ENCODE measurements at regions not wholly inside any gene's neighbourhood (a gene's known extent, or its start where the extent isn't known, plus 50 kb on each side); places are given as distances from the start of the nearest gene placed in this dataset.

GRCh38 chr7:21367081-21367480 lies 60.8 kb upstream of the SP4 start:
- no peak for ATAC-seq
- Mint-ChIP-seq H3K27me3 (no peaks in the 10 kb centered on the region), H3K27ac (no peak overlapping the region), H3K9me3 (peaks cover 3% of the 10 kb centered on the region), H3K4me1 (peaks cover 7% of the 10 kb centered on the region), H3K36me3 (peaks cover 6% of the 10 kb centered on the region), H3K4me3 (no peak overlapping the region)

DNA sequence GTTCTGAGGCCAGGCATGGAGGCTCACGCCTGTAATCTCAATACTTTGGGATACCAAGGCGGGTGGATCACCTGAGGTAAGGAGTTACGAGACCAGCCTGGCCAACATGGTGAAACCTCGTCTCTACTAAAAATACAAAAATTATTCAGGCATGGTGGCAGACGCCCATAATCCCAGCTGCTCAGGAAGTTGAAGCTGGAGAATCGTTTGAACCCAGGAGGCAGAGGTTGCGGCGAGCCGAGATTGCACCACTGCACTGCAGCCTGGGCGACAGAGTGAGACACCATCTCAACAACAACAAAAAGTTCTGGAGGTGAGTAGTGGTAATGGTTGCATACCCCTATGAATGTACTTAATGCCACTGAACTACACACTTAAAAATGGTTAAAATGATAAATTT lies 60.3 kb upstream of the SP4 start:
- H3K4me3 Mint-ChIP-seq: no peak overlapping the region
- H3K27ac Mint-ChIP-seq: no peak overlapping the region
- H3K36me3 Mint-ChIP-seq: peaks cover 6% of the 10 kb centered on the region
- peaks cover 3% of the 10 kb centered on the region for H3K9me3 Mint-ChIP-seq
- H3K27me3 Mint-ChIP-seq: no peaks in the 10 kb centered on the region
- H3K4me1 Mint-ChIP-seq: peaks cover 7% of the 10 kb centered on the region
- no peak for ATAC-seq

DNA sequence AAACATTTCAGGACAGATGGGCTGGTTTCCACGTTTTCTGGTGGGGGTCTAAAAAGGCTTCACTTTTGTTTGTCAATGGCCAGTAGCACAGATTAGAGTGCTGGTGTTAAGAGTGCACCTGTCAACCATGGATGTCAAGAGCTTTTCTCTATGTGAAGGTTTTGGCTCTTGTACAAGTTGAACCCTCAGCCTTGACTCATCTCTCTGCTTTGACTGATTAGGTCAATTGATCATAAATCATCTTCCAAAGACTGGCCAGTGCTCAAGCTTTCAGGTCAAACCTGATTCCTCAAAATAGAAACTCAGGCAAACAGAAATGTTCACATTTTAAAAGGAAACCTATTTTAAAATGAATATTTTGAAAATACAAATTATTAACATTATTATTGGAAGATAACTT lies 59.6 kb upstream of the SP4 start:
- Mint-ChIP-seq H3K4me3 (no peak overlapping the region), H3K9me3 (peaks cover 6% of the 10 kb centered on the region), H3K4me1 (peaks cover 7% of the 10 kb centered on the region), H3K27me3 (no peaks in the 10 kb centered on the region), H3K27ac (no peak overlapping the region), H3K36me3 (peaks cover 6% of the 10 kb centered on the region)
- ATAC-seq: no peak

DNA sequence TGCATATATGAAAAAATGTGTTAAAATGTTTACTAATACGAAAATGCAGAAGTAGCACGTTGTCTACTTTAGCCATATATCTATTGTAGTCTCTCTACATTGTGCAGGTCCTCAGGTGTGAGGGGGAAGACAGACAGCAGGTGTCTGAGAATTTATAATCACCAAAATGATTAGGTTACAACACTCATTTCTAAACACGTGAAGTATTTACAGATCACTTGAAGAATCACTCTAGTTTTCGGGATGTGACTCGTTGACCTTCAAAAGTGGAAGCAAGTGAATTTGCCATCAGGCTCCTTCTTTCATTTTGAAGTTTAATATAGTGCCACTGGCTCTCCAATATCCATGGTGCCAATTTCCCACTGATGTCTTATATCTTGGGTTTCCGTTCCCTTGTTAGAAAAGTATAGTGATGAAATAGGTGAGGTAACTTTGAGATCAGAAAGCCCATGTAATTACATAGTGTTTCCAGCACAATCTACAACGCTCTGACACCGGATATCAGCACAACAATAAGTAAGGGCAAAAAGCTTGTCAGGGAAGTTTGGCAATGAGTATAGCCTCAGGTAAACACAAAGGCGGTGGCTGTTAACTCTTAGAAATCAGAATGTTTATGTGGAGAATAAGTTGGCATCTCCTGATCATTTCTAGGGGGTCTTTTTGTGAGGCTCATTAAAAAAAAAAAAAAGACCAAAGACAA lies 57.5 kb upstream of the SP4 start:
- Mint-ChIP-seq H3K36me3 (peaks cover 6% of the 10 kb centered on the region), H3K4me1 (peaks cover 7% of the 10 kb centered on the region), H3K27ac (no peak overlapping the region), H3K4me3 (no peak overlapping the region), H3K27me3 (no peaks in the 10 kb centered on the region), H3K9me3 (peaks cover 6% of the 10 kb centered on the region)
- ATAC-seq: no peak

- Mint-ChIP-seq H3K36me3 (peaks cover 6% of the 10 kb centered on the region), H3K9me3 (peaks cover 6% of the 10 kb centered on the region), H3K4me1 (peaks cover 7% of the 10 kb centered on the region), H3K27me3 (no peaks in the 10 kb centered on the region), H3K27ac (no peak overlapping the region), H3K4me3 (no peak overlapping the region)
- ATAC-seq: no peak
Observed at GRCh38 chr7:21371360-21371759, 56.5 kb upstream of the SP4 start.

DNA sequence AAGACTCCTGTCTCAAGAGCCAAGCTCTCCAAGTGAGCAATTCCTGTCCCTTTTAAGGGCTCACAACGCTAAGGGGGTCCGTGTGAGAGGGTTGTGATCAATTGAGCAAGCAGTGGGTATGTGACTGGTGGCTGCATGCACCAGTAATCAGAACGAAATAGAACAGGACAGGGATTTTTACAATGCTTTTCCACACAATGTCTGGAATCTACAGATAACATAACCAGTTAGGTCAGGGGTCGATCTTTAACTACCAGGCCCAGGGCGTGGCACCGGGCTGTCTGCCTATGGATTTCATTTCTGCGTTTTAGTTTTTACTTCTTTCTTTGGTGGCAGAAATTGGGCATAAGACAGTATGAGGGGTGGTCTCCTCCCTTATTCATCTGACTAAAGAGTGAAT lies 54.9 kb upstream of the SP4 start:
- no peak overlapping the region for H3K27ac Mint-ChIP-seq
- ATAC-seq: no peak
- no peaks in the 10 kb centered on the region for H3K27me3 Mint-ChIP-seq
- H3K4me3 Mint-ChIP-seq: no peak overlapping the region
- peaks cover 9% of the 10 kb centered on the region for H3K36me3 Mint-ChIP-seq
- peaks cover 7% of the 10 kb centered on the region for H3K4me1 Mint-ChIP-seq
- H3K9me3 Mint-ChIP-seq: peaks cover 15% of the 10 kb centered on the region

DNA sequence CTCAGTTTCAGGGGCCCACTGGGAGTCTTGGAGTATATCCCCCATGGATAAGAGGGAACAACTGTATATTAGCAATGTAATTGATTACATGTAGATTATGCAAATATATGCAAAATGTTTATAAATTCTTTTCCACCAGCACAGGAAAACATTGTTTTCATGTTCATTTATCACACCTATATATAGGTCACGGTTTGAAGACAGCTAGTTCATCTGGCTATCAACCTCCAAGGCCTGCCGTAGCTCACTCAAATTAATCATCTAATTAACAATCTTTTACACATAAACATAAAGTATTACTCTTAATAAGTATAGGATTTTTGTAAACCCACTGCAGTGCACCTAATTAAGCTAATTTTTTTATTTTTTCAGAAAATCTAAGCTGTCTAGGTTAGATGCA lies 53.7 kb upstream of the SP4 start:
- peaks cover 7% of the 10 kb centered on the region for H3K4me1 Mint-ChIP-seq
- no peak overlapping the region for H3K27ac Mint-ChIP-seq
- no peaks in the 10 kb centered on the region for H3K27me3 Mint-ChIP-seq
- peaks cover 15% of the 10 kb centered on the region for H3K9me3 Mint-ChIP-seq
- ATAC-seq: no peak
- peaks cover 9% of the 10 kb centered on the region for H3K36me3 Mint-ChIP-seq
- no peak overlapping the region for H3K4me3 Mint-ChIP-seq

DNA sequence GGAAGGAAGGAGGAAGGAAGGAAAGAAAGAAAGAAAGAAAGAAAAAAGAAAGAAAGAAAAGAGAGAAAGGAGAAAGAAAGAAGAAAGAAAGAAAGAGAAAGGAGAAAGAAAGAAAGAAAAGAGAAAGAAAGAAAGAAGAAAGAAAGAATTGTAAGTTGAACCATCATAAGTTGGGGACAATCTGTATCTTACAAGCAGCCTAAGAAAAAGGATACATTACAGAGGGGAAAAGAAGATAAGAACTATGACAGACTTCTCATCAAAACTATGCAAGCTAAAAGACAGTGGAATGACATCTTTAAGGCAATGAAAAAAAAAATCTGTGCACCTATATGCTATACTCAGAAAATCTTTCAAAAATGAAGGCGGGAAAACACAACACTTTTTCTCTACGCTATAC lies 50.3 kb upstream of the SP4 start:
- H3K27ac Mint-ChIP-seq: no peak overlapping the region
- no peaks in the 10 kb centered on the region for H3K27me3 Mint-ChIP-seq
- H3K9me3 Mint-ChIP-seq: peaks cover 15% of the 10 kb centered on the region
- H3K36me3 Mint-ChIP-seq: peaks cover 9% of the 10 kb centered on the region
- H3K4me1 Mint-ChIP-seq: peaks cover 10% of the 10 kb centered on the region
- H3K4me3 Mint-ChIP-seq: no peak overlapping the region
- ATAC-seq: no peak
